ENCODE measurements at regions not wholly inside any gene's neighbourhood (a gene's known extent, or its start where the extent isn't known, plus 50 kb on each side); places are given as distances from the start of the nearest gene placed in this dataset.
A peak's percentile ranks its signal among the peaks of the same experiment; 100 is the strongest.
"Not testable (repeated sequence)": the region's sequence is repeated elsewhere in the genome, so short reads cannot be mapped to it uniquely, and the experiment has no call there.

- no peak for DNase-seq
Measured at GRCh38 chr4:67035986-67036385, 509.3 kb downstream of the CENPC start.

GRCh38 chr4:67035501-67035900, 509.8 kb downstream of the CENPC start:
- no peak for DNase-seq

DNA sequence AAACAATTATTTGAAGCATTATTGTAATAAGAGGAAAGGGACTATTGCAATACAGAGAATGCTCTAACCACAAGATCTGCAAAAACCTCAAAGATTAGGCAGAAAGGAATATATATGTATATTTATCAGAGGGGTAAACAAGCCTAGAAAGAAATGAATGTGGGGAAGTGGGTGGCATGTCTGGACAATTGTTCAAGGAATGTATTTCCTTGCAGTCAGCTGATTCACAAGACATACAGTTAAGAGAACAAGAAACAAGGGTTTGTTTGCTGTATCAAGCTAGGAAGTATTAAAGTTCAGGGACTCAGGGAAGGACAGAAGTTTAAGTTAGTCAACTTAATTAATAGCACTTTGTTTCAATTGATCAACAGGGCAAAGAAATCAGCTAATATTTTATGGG, 514.7 kb downstream of the CENPC start:
- DNase-seq = no peak

DNA sequence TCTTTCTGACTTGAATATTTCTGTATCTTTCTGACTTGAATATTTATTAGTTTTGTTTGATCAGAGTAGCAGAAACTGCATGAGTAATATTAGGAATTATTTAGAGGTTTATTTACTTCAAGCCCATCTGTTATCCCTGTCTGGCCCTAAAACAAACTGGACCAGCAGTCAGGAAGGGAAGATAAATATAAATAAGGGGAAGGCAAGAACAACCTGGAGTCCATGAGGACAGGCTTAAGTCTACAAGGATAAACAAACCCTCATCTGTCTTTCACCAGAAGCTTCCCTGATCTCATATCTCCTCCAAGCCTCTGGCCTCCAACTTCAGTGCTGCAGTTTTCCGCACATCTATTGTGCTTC, 524.9 kb downstream of the CENPC start:
- no peak for DNase-seq

GRCh38 chr4:67019686-67020437, 525.4 kb downstream of the CENPC start:
- no peak for DNase-seq

GRCh38 chr4:67014592-67014991, 530.7 kb downstream of the CENPC start:
- no peak for DNase-seq

DNA sequence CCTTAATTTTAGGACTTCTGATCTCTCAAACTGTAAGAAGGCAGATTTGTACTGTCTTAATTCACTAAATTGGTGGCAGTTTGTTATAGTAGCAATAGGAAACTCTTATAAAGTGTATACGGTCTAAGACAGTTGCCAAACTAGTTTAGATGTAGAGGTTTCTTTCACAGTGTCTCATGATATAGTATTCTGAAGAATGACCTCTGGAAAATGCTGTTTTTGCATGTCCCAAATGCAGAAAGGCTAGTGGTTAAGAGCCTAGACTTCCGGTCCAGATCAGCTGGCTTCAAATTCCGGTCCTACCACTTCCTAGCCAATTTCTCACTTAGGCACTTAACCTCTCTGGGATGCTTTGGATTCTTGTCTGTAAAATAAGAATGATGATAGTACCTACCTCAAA, 538.5 kb downstream of the CENPC start:
- no peak for DNase-seq

GRCh38 chr4:66991521-66991920, 553.8 kb downstream of the CENPC start:
- no peak for DNase-seq

DNA sequence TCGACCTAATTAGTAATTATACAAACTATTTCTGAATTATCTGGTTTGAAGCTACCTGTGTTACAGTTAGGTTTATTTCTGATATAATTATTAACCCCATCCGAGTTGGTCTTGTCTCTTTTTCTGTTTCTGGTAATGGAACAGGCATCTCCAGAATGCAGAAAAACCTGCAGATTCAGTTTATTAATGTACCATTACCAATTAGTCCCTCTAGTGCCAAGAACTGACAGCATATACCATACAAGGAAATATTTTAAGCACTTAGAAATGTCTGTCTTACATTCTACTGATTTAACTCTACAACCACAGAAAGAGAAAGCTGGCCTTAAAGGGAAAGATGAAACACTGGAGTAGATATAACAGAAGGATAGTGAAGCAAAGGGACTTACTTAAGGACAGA, 570.6 kb downstream of the CENPC start:
- DNase-seq = no peak

GRCh38 chr4:66972087-66972486, 573.2 kb downstream of the CENPC start:
- no peak for DNase-seq

- no peak for DNase-seq
Measured at GRCh38 chr4:66964467-66964866, 580.8 kb downstream of the CENPC start.

GRCh38 chr4:66963084-66963483, 582.2 kb downstream of the CENPC start:
- no peak for DNase-seq

- DNase-seq = no peak
Measured at GRCh38 chr4:66959207-66959606, 586.1 kb downstream of the CENPC start.

DNA sequence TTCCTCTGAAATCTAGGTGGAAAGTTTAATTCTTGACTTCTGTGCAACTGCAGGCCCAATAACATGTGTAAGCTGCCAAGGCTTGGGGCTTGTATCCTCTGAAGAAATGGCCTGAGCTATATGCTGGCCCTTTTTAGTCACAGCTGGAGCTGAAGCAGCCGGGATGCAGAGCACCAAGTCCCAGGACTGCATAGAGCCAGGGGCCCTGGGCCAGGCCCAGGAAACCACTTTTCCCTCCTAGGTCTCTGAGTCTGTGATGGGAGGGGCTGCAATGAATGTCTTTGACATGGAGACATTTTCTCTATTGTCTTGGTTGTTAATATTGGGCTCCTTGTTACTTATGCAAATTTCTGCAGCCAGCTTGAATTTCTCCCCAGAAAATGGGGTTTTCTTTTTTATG, 588.5 kb downstream of the CENPC start:
- no peak for DNase-seq

DNA sequence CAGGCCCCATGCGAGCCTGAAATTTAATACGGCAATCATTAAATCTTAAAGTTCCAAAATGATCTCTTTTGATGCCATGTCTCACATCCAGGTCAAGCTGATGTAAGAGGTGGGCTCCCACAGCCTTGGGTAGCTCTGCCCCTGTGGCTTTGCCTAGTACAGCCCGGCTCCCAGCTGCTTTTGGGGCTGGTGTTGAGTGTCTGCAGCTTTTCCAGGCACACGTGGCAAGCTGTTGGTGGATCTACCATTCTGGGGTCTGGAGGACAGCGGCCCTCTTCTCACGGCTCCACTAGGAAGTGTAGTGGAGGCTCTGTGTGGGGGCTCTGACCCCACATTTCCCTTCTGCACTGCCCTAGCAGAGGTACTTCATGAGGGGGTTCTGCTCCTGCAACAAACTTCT, 588.9 kb downstream of the CENPC start:
- DNase-seq = no peak

- DNase-seq = no peak
Measured at GRCh38 chr4:66955784-66956183, 589.5 kb downstream of the CENPC start.

DNA sequence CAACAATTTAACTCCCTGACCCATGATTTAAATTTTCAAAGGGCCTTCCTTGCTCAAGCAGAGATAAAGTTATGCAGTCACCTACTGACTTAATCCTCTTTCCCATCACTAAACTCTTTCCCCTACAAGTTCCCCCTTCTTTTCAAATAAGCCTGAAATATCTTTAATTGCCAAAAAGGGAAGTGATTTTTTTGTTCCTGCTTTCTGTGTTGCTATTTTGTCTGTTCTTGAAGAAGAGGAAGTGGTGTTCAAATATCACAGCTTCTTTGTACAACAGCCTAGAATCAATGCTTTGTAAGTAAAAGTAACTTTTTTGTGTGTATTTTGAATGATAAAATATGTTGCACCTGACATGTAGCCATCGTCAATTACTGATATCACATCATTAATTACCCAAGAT, 595.9 kb downstream of the CENPC start:
- DNase-seq = no peak

DNA sequence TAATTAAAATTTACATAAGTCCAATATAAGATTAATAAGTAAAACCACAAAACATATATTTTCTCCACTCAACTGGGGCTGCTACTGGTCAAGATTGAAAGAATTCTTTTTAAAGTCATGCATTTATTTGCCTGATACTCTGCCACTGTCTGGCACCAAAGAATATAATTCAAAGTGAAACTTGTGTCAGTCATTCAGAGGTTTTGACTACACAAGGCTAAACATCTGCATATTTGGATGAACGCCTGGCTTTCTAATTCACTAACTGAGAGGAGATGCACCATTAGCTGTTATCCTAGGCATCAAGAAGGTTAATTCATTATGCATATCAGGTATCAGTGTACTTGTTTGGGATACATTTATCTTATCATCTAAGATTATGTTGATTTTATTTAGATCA, 598.5 kb downstream of the CENPC start:
- no peak for DNase-seq

DNA sequence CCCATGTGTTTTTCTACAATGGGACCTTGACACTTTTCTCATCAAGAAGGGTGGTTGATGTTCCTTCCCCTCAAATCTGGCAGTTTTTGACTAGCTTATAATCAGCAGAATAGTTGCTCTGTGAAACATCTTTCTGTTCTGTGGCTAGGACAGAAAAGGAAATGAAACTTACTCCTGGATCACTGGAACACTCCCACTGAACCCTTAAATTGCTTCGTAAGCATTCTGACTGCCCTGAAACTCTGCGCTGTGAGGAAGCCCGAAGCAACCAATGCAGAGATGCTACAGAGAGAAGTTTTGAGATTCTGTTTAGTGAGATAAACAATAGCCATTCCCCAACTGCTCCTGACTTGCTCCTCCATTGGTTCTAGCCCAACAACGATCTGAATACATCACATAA, 602.2 kb downstream of the CENPC start:
- no peak for DNase-seq

DNA sequence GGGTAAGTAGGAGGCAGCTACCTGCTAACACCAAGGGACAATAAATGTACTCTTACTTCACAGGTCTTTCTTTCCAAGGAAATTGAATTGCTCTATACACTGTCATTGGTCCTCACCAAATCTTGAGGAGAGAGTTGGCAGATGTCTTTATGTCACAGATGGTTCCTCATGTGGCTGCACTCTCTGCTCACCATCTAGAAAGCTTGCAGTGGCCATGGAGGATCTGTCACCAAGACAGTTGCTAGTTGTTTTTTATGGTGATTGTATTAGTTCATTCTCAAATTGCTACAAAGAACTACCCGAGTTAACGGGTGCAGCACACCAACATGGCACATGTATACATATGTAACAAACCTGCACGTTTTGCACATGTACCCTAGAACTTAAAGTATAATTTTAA, 613.3 kb downstream of the CENPC start:
- DNase-seq = not testable (repeated sequence)

GRCh38 chr4:66930206-66930605, 615.1 kb downstream of the CENPC start:
- no peak for DNase-seq

- no peak for DNase-seq
Measured at GRCh38 chr4:66929748-66930147, 615.6 kb downstream of the CENPC start.

DNA sequence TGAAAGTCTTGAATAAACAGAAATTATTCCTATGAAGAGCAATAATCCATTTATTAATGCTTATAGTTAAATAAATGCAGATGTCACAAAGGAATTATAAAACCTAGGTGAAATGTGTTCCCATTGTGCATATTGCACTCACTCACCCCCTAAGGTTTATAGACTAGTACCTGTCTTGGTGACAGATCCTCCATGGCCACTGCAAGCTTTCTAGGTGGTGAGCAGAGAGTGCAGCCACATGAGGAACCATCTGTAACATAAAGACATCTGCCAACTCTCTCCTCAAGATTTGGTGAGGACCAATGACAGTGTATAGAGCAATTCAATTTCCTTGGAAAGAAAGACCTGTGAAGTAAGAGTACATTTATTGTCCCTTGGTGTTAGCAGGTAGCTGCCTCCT, 616.4 kb downstream of the CENPC start:
- DNase-seq = not testable (repeated sequence)

- peak; percentile 71 for DNase-seq
Measured at GRCh38 chr4:66927937-66928336, 617.4 kb downstream of the CENPC start.

DNA sequence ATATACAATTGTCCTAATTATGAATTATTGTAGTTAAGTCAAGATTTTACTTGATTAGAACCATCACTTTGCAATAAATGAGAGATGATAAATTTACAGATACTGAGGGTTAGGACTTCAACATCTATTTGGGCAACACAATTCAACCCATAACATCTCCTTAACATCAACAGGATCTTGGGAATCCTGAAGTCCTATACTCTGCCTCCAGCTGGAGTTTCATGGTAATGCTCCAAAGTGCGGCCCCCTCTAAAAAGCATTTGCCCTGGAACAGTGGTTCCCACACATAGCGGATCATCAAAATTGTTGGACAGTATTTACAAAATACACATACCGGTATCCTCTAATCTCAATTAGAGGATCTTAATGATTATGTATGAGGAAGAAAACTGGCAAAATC, 618.6 kb downstream of the CENPC start:
- no peak for DNase-seq
